ENCODE measurements at regions not wholly inside any gene's neighbourhood (a gene's known extent, or its start where the extent isn't known, plus 50 kb on each side); places are given as distances from the start of the nearest gene placed in this dataset.

GRCh38 chr4:111883557-111883999, 261.7 kb upstream of the FAM241A start:
- TF ChIP-seq, protein P1, sequence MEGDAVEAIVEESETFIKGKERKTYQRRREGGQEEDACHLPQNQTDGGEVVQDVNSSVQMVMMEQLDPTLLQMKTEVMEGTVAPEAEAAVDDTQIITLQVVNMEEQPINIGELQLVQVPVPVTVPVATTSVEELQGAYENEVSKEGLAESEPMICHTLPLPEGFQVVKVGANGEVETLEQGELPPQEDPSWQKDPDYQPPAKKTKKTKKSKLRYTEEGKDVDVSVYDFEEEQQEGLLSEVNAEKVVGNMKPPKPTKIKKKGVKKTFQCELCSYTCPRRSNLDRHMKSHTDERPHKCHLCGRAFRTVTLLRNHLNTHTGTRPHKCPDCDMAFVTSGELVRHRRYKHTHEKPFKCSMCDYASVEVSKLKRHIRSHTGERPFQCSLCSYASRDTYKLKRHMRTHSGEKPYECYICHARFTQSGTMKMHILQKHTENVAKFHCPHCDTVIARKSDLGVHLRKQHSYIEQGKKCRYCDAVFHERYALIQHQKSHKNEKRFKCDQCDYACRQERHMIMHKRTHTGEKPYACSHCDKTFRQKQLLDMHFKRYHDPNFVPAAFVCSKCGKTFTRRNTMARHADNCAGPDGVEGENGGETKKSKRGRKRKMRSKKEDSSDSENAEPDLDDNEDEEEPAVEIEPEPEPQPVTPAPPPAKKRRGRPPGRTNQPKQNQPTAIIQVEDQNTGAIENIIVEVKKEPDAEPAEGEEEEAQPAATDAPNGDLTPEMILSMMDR (IDR thresholded peaks at IDR 0.05): no peak
- Histone ChIP-seq H3K4me2 (replicated peaks; ENCODE audit: extremely low read depth, low read length, poor library complexity, severe bottlenecking) (no peak overlapping the region), H3K27me3 (ENCODE audit: control insufficient read depth in 2 of 2, insufficient read depth in 2 of 2, low read length in 2 of 2) (no peaks in the 10 kb centered on the region), H4K20me1 (ENCODE audit: insufficient read depth, low read length) (no peaks in the 10 kb centered on the region), H3K79me2 (ENCODE audit: insufficient read depth, low read length) (no peaks in the 10 kb centered on the region), H3K9me3 (replicated peaks in 1 of 2; ENCODE audit: control insufficient read depth in 1 of 2, insufficient read depth in 1 of 2, low read length in 2 of 2) (no peaks in the 10 kb centered on the region), H3K4me3 (replicated peaks in 1 of 3; ENCODE audit: low read depth in 2 of 3, low read length in 3 of 3) (no peak overlapping the region), H2AFZ (ENCODE audit: insufficient read depth, low read depth, low read length, poor library complexity, severe bottlenecking) (no peak overlapping the region), H3K9ac (ENCODE audit: insufficient read depth, low read length, poor library complexity, severe bottlenecking) (no peak overlapping the region), H3K4me1 (ENCODE audit: control insufficient read depth in 1 of 2, insufficient read depth in 2 of 2, low read length in 2 of 2) (no peaks in the 10 kb centered on the region), H3K36me3 (replicated peaks in 1 of 2; ENCODE audit: control insufficient read depth in 1 of 2, insufficient read depth in 2 of 2, low read length in 2 of 2) (no peaks in the 10 kb centered on the region), H3K27ac (ENCODE audit: low read depth in 1 of 2, low read length in 2 of 2) (no peak overlapping the region)
- Mint-ChIP-seq H3K4me3 (no peak overlapping the region), H3K27ac (no peak overlapping the region), H3K36me3 (no peaks in the 10 kb centered on the region), H3K27me3 (ENCODE audit: low read depth in 3 of 3) (peaks cover 0 to 3% (median 1%) of the 10 kb centered on the region in 3 donors), H3K4me1 (no peaks in the 10 kb centered on the region), H3K9me3 (no peaks in the 10 kb centered on the region)
- DNase-seq: no peak
- intact Hi-C loops (cut with micrococcal nuclease): no loop called here
- WGBS (ENCODE audit: insufficient coverage): no CpG with 5 or more reads among the region's 1 CpG

GRCh38 chr4:111890412-111890811, 254.8 kb upstream of the FAM241A start:
- WGBS (ENCODE audit: insufficient coverage): 93% methylated on average over 2 of the region's 4 CpGs

More at GRCh38 chr4:111890412-111890811, 254.8 kb upstream of the FAM241A start:
- H2AFZ ChIP-seq (ENCODE audit: insufficient read depth, low read depth, low read length, poor library complexity, severe bottlenecking): no peak overlapping the region
- intact Hi-C loops (cut with micrococcal nuclease): loop anchor here in 1 of 2 donors (5.0 kb wide), 1 partner anchor 553 kb away; no protein-coding TSS in a partner anchor
- Mint-ChIP-seq H3K4me1 (no peaks in the 10 kb centered on the region), H3K27ac (no peak overlapping the region), H3K36me3 (no peaks in the 10 kb centered on the region), H3K9me3 (peaks cover 0 to 6% (median 3%) of the 10 kb centered on the region in 7 donors), H3K27me3 (ENCODE audit: low read depth in 3 of 3) (peaks cover 2 to 5% (median 3%) of the 10 kb centered on the region in 3 donors), H3K4me3 (no peak overlapping the region)
- no peaks in the 10 kb centered on the region for H3K9me3 ChIP-seq (replicated peaks in 1 of 2; ENCODE audit: control insufficient read depth in 1 of 2, insufficient read depth in 1 of 2, low read length in 2 of 2)
- H3K27ac ChIP-seq (ENCODE audit: low read depth in 1 of 2, low read length in 2 of 2): no peak overlapping the region
- H3K4me3 ChIP-seq (replicated peaks in 1 of 3; ENCODE audit: low read depth in 2 of 3, low read length in 3 of 3): no peak overlapping the region
- H4K20me1 ChIP-seq (ENCODE audit: insufficient read depth, low read length): no peaks in the 10 kb centered on the region
- no peak overlapping the region for H3K4me2 ChIP-seq (replicated peaks; ENCODE audit: extremely low read depth, low read length, poor library complexity, severe bottlenecking)
- no peak overlapping the region for H3K9ac ChIP-seq (ENCODE audit: insufficient read depth, low read length, poor library complexity, severe bottlenecking)
- DNase-seq: no peak
- H3K36me3 ChIP-seq (replicated peaks in 1 of 2; ENCODE audit: control insufficient read depth in 1 of 2, insufficient read depth in 2 of 2, low read length in 2 of 2): no peaks in the 10 kb centered on the region
- no peaks in the 10 kb centered on the region for H3K27me3 ChIP-seq (ENCODE audit: control insufficient read depth in 2 of 2, insufficient read depth in 2 of 2, low read length in 2 of 2)
- TF ChIP-seq, protein P1 (IDR thresholded peaks at IDR 0.05): no peak
- no peaks in the 10 kb centered on the region for H3K79me2 ChIP-seq (ENCODE audit: insufficient read depth, low read length)
- no peaks in the 10 kb centered on the region for H3K4me1 ChIP-seq (ENCODE audit: control insufficient read depth in 1 of 2, insufficient read depth in 2 of 2, low read length in 2 of 2)

All from CD14-positive monocyte (primary cell).